ENCODE measurements at regions not wholly inside any gene's neighbourhood (a gene's known extent, or its start where the extent isn't known, plus 50 kb on each side); places are given as distances from the start of the nearest gene placed in this dataset.
"Not testable (repeated sequence)": the region's sequence is repeated elsewhere in the genome, so short reads cannot be mapped to it uniquely, and the experiment has no call there.

DNA sequence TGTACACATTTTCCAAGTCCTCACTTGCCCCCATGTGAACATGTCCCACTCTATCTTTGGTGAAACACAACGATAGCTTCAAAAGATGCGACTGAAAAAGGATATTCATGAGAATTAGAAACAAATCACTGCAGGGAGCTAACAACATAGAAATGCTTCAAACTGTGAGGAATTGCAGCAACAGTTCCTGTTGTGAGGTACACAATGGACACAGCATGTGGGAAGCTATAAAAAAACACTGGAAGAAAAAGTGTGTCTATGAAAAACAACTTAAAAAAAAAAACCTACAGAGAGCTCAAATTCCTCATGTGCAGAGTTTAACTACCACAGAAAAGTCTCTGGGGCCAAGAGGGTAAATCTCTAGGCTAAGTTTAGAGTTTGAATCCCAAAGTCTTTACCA, 51.6 kb upstream of the BLTP1 start:
- DNase-seq (ENCODE audit: low read depth in 4 of 4, low spot score in 3 of 4): no peak

DNA sequence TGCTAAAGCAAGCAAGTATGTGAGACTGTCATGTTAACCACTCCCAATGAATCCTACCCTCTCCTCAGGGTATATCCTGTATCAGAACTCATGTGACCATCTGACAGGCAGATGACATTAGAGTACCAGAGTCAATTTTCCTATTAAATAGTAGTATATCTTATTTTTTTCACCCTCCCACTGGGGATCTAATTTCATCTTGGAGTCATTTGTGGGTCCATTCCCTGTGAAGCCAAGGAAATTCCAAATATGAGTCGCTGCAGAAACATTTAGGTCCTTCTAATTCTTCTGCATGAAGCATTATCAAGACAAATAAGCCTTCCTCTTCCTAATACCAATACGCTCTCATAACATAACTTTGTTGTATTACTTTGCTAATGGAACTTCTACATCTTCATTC, 52.2 kb upstream of the BLTP1 start:
- DNase-seq (ENCODE audit: low read depth in 4 of 4, low spot score in 3 of 4): no peak

DNA sequence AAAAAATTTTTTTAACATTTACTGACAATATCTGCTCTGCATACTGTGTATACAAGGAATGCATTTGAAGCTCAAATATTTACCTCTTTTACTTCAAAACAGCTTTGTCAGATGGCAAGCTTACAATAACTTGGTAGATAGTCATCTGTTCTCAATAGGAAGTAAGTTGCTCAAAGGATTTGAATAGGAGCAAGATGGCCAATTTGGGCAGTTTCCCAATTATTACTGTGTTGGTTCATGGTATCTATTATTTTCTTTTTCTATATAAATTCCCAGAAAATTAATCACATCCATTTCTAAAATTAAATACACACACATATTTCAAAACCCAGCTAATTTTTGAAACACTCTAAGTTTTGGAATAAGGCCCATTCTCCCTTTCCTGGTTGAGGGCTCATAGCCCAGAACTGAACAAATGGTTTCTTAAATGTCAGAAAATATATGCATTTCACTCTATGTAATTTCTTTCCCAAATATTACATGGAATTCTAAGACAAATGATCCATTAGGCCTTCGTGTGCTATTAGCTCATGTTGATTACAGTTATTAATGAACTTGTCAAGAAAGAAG, 60.2 kb upstream of the BLTP1 start:
- DNase-seq (ENCODE audit: low read depth in 4 of 4, low spot score in 3 of 4): no peak

DNA sequence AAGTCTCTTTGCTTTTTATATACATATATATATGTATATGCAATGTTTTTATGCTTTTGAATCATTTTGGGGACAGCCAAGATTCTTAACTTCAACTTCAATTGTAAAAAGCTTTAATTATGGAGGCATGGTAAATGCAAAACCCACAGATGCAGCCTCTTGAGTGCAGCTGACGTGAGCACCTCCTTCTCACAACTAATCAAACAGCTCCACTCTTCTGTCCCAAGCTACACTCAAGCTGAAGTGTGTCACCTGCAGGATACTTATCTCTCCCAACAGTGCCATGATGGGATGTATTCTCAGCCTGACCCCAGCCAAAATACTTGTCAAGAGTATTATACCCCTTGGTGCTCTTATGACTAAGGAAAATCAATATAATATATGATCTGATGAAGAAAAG, 60.7 kb upstream of the BLTP1 start:
- no peak for DNase-seq (ENCODE audit: low read depth in 4 of 4, low spot score in 3 of 4)

DNA sequence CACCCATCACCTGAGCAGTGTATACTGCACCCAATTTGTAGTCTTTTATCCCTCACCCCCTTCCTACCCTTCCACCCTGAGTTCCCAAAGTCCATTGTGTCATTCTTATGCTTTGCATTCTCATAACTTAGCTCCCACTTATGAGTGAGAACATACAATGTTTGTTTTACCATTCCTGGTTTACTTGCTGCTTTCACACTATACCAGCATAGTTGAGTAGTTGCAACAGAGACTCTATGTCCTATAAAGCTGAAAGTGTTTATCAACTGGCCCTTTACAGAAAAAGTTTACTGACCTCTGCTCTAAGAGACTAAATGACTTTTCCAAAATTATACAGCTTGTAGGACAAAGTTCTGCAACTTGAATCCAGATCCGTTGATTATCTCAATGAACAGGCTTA, 61.1 kb upstream of the BLTP1 start:
- DNase-seq (ENCODE audit: low read depth in 4 of 4, low spot score in 3 of 4): no peak

DNA sequence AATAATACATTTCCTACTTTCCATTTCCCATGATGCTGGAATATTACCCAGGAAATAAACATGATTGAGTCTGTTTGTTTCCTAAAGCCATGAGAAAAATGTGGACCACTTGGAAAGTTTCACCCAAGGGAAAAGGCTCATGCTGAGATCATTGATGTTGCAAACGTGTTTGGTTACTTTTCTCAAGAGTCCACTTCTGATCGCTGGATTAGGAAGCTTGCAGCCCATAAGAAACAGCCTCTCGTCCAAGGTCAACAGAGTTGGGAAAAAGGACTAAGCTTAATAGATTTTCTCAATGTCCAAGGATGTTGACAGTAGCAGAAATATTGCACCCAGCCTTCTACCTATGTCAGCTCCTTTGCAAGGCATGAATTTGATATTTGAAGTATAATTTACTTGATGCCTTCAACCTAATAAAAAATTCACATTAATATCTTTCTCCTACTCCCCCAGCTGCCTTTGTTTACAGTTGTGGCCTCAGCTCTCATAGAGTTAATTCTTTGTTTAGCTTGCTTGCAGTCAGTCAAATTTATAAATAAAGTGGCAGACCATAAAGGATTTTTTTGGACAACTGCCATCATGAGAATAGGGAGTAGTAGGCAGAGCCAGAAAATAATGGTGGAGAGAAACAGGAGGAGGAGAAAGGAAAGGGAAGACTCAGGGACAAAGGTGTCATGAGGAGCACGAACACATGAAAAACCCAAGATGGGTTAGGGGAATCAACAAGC, 65.6 kb upstream of the BLTP1 start:
- no peak for DNase-seq (ENCODE audit: low read depth in 4 of 4, low spot score in 3 of 4)

DNA sequence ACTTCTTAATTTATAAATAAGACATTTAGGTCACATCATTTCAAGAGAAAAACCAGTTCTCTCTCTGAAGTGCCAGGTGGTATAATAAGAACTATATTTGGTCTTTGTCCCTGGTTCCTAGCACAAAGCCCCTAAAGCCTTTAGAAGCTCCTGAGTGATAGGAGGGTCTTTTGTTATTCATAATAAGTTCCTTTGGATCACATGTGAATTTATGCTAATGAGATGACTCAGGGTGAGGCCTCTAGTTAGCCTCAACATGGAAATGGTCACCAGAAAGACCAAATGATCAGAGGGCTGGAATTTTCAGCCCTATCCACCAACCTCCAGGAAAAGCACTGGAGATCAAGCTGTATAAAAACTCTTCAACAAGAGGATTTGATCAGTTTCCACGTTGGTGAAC, 68.1 kb upstream of the BLTP1 start:
- DNase-seq (ENCODE audit: low read depth in 4 of 4, low spot score in 3 of 4): no peak

DNA sequence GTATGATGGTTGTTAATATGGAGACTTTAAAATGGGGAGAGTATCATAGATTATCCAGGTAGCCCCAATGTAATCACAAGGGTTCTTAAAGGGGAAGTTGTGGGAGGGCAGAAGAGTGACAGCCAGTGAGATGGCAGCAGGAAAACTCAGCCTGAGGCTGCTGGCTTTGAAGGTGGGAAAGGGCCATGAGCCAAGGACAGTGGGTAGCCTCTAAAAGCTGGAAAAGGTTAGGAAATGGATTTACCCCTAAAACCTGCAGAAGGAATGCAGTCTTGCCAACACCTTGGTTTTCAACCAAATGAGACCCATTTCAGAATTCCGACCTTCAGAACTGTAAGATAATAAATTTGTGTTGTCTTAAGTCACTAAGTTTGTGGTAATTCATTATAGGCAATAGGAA, 68.8 kb upstream of the BLTP1 start:
- DNase-seq (ENCODE audit: low read depth in 4 of 4, low spot score in 3 of 4): no peak

DNA sequence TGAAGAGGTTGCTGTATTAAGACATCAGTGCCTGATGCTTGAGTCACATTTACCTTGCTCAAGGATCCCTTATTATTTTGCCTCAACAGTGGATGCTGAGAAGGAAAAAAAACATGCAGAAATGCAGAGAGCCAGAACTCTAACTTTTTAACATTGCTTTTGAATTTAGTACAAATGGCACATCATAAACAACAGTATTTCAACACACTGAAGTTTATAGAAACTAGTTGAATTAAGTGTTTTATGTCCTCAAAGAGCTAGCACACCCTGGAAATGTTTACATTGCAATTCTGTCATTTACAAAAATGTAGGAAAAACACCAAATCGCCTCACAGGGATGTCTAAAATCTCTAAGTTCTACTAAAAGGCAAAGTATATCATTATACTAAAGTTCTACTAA, 69.5 kb upstream of the BLTP1 start:
- no peak for DNase-seq (ENCODE audit: low read depth in 4 of 4, low spot score in 3 of 4)

DNA sequence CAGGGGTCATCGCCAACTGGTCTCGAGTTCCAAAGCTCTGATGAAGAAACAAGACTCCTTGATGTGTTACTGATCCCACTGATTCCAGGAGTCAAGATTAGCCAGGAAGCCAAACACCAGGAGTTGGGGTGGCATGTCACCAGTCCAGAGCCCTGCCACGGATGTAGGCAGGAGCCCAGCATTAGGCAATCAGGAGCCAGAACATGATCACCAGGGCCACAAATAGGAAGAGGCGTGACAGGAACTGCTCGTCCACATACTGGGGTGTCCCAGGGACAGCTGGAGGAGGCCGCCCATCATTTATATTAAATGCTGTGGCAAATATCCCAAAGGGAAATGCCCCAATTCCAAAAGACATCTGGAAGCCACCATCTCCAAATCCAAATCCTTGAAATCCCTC, 74.5 kb upstream of the BLTP1 start:
- not testable (repeated sequence) for DNase-seq (ENCODE audit: low read depth in 4 of 4, low spot score in 3 of 4)

DNA sequence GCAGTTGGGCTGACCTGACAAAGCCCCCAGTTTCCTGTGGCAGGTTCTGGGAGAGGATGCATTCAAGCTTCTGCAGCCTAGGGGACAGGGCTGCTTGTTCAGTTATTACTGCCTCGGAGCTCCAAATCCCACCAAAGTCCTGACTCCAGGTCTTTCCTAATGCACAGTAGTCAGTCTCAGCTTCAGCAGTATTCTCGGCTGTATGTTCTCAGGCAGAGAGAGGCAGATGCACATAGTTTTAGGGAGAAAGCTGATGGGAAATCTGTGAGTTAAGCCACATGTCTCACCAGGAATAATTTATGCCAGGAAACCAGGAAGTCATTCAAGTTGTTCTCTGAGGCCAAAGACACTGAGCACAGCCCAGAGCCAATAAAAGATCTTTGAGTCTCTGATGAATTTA, 75.3 kb upstream of the BLTP1 start:
- DNase-seq (ENCODE audit: low read depth in 4 of 4, low spot score in 3 of 4): peak; percentile 12 to 49 (median 34)

DNA sequence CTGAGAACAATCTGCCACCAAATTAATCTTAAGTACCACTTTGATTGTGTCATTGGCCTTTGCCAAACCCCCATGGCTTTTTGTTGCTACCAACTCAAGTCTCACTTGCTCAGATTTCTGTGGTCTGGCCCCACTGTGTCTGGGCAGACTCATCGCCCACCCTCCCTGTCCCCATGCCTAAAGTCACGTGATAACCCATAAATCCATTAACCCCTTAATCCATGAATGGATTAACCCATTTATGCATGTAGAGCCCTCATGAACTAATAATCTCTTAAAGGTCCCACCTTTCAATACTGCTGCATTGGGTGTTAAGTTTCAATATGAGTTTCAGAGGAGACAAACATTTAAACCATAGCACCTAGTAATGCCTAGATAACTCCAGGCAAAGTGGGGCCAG, 78.5 kb upstream of the BLTP1 start:
- no peak for DNase-seq (ENCODE audit: low read depth in 4 of 4, low spot score in 3 of 4)

DNA sequence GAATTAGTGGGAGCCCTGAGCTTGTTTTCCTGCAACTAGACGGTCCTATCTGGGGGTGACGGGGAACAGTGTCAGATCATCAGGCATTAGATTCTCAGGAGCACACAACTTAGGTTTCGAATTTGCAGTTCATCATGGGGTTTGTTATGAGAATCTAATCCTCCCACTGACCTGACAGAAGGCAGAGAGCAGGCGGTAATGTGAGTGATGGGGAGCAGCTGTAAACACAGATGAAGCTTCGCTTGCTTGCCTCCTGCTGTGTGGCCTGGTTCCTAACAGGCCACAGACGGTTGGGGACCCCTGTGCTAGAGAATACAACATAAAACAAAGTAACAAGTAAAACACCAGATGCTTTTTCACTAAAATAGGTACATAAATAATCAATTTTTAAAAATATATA, 86.2 kb upstream of the BLTP1 start:
- DNase-seq (ENCODE audit: low read depth in 4 of 4, low spot score in 3 of 4): no peak

DNA sequence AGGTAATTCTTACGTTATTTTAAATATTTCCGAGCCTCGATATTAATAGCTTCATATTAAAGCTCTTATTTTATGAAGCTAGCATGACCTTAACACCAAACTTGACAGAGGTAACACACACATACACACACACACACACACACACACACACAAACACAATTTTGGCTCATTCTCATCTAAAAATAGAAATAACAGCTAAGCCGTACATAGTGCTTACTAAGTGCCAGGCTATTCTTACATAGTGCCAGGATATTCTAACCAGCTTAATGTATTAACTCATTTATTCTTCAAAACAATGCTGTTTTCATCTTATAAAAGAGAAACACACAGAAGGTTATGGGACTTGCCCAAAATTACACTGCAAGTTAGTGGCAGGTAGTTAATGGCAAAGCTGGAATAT, 87.0 kb upstream of the BLTP1 start:
- no peak for DNase-seq (ENCODE audit: low read depth in 4 of 4, low spot score in 3 of 4)

DNA sequence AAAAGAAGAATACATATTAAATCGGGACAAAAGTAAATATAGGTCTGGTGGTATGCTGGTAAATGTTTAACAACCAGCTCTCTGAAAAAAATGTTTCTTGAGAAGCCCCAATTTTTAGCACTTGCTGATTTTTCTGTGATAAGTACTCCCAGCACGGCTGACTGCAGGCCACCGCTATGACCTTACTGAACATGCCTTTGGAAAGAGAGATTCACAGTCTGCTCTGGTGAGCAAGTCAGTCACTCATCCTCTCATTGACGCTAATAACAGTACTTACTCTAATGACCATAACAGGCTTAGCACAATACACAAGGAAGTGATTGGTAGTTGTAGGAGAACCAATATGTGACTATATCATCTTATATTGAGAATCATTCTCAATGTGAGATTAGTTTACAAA, 98.9 kb upstream of the BLTP1 start:
- DNase-seq (ENCODE audit: low read depth in 4 of 4, low spot score in 3 of 4): no peak

DNA sequence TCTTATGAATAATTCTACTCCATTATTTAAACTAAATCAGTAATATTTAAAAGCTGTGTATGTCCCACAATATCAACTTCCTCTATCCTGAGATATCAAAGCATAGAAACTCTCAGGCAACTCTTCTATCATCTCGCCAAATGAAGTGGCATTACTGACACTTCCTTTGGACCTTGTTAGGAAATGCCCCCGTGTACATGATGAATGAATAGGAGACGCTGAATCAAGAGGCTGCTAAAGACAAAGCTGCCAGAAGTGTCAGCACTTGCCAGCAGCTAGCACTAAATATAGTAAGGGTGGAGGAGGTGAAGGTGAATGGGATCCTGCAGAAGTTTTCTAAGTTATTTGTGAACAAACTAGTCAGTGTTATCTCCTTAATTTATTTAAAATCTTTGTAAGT, 99.5 kb upstream of the BLTP1 start:
- no peak for DNase-seq (ENCODE audit: low read depth in 4 of 4, low spot score in 3 of 4)

DNA sequence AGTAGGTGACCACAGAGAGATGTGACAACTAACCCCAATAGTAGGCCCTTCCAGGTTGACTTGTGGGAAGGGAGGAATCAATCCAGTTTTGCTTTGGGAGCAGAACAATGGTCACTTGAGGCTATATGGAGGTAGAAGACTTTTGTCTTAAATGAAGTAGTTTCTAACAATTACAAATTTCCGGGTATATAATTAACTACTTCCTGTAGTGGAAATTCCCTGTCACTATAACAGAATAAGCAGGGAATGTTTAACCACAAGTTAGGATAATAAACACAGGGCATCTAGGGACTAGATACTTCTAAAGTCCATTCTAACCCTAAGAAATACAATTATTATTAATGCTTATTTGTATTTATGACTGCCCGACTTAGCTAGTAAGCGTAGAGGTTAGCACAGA, 99.0 kb upstream of the TRPC3 start:
- no peak for DNase-seq (ENCODE audit: low read depth in 4 of 4, low spot score in 3 of 4)

DNA sequence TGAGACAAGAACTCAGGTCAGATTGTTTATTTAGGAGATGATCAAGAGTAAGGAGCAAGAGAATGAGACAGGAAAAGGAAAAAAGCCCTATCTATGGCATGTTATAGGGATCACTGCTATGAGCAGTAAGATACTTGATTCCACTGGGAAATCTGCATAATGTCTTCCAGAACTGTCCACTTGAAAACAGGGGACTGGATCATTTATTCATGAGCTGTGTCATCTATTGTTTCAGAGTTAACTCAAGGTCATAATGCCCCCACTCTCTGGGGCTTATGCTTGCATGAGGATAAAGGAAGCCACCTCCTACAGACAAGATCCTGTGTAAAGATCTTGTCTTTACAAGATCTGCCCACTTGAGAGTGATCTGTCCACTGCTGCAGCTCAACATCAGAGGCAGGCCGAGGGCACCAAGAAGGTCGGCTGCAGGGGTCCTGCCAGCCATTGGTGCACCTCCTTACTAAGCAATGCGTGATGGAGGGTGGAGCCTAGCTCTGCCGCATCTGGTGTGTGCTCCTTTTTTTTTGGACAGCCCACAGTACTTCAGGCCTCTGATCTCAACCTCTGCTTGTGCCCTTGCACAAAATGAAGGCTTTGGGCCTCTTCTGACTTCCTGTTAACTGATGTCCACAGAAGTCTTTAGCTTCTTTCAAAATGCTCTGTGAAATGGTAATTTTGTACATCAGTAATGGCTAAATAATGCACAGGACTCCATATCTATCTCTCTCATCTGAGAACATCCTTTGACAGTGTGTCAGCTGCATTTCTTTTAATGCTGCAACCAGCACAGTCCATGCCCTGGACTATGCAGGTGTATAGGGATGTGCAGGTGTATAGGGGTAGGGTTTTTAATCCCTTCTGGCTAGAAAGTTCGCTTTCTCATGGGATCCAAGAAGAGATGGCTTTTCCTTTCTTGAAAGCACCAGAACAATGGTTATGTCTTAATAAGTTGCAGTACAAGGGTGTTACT, 95.9 kb upstream of the TRPC3 start:
- no peak for DNase-seq (ENCODE audit: low read depth in 4 of 4, low spot score in 3 of 4)

DNA sequence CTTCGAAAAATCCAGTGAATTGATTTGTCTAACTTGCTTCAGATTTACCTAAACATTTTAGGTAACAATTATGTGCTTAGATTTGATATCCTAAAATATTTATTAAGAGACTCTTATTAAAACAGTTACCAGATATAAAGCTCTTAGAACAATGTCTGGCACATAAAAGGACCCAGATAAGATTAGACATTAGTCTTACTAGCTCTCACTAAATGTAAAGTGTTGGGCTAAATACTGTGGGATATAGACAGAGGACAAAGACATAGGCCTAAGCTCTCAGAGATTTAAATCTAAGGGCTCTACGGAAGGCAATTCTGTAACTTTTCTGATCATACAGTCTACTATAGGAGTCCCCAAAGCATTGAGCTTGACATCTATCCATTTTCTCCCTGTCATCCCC, 94.4 kb upstream of the TRPC3 start:
- no peak for DNase-seq (ENCODE audit: low read depth in 4 of 4, low spot score in 3 of 4)

DNA sequence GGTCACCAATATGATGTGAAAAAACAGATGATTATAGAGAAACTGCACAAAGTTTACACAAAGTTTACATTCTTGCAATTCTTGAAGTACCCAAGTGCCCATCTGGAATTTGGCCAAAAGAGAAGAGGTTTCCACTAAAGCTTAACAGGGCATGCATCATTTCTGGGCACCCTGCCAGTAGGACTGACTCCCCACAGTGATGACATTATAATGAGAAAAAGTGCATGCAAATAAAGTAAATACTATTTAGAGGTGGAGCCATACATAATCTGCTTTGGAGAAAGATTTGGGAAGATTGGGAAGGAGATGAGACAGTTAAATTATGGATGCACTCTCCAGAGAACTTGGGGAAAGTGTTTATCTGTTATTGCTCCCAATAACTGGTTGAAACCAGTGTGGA, 93.7 kb upstream of the TRPC3 start:
- DNase-seq (ENCODE audit: low read depth in 4 of 4, low spot score in 3 of 4): peak in 3 of 4 donors; percentile 3 to 8 (median 5)

DNA sequence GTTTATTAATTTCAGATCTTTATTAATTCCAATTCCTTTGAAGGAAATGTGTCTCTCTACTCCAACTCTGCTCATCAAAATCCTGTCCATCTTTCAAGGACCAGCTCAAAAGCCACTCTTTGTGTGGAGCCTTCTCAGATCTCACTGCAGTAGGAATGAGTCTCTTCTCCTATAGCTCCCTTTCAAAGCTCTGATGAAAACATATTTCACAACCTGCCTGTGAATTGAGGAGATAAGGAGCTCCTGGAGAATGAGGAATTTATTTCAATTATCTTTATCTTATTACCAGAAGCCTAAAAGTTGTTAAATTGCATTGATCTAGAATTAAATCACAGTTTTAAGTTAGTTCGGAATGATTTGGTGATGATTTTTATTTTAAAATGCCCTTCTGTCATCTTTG, 92.6 kb upstream of the TRPC3 start:
- no peak for DNase-seq (ENCODE audit: low read depth in 4 of 4, low spot score in 3 of 4)

DNA sequence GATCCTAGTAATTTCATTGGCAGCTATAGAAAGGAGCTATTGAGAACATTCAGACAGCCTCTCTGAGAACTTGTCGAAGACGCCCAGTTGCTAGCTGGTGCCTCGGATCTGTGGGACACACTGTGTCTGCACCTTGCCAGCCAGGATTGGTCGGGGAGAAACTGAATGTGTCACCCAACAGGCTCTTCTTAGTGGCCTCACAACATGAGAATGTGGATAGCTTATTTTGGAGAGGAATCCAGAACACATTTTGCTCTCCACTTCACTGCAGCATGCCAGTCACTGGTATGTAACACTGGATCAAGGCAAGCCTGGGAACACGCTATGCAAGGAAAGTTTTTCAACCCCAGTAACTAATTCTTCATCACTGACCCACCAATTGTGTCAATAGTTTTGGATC, 89.5 kb upstream of the TRPC3 start:
- DNase-seq (ENCODE audit: low read depth in 4 of 4, low spot score in 3 of 4): no peak
